ENCODE measurements at regions not wholly inside any gene's neighbourhood (a gene's known extent, or its start where the extent isn't known, plus 50 kb on each side); places are given as distances from the start of the nearest gene placed in this dataset.

- no peaks in the 10 kb centered on the region for H3K27me3 ChIP-seq (ENCODE audit: insufficient read depth)
- H3K79me2 ChIP-seq (replicated peaks; ENCODE audit: insufficient read depth) = no peaks in the 10 kb centered on the region
- H2AFZ ChIP-seq = no peak overlapping the region
- no peak overlapping the region for H3K4me3 Mint-ChIP-seq
- TF ChIP-seq JUNB (IDR thresholded peaks at IDR 0.05; ENCODE audit: unreplicated experiment) = no peak
- no peak for TF ChIP-seq ZNF114 (CRISPR knock-in tag; IDR thresholded peaks at IDR 0.05)
- TF ChIP-seq EZH2phosphoT487 (IDR thresholded peaks at IDR 0.05; ENCODE audit: unreplicated experiment) = no peak
- no peak for TF ChIP-seq REST (IDR thresholded peaks at IDR 0.05; ENCODE audit: unreplicated experiment)
- no peak for TF ChIP-seq ZNF331 (CRISPR knock-in tag; IDR thresholded peaks at IDR 0.05; ENCODE audit: low read depth)
- no peak for TF ChIP-seq POLR2AphosphoS5 (IDR thresholded peaks at IDR 0.05; ENCODE audit: low read depth)
- no peak for TF ChIP-seq NANOG (IDR thresholded peaks at IDR 0.05; ENCODE audit: borderline replicate concordance)
- no peak for TF ChIP-seq EZH2 (IDR thresholded peaks at IDR 0.05; ENCODE audit: low read depth, unreplicated experiment)
- no peak for TF ChIP-seq ETS1 (IDR thresholded peaks at IDR 0.05)
- TF ChIP-seq ZNF462 (CRISPR knock-in tag; IDR thresholded peaks at IDR 0.05) = no peak
- TF ChIP-seq CTCF (conservative IDR thresholded peaks at IDR 0.05; ENCODE audit: low read depth in 2 of 2) = no peak
- TF ChIP-seq STAT1 (IDR thresholded peaks at IDR 0.05; ENCODE audit: unreplicated experiment) = no peak
- TF ChIP-seq CREB1 (CRISPR knock-in tag; IDR thresholded peaks at IDR 0.05; ENCODE audit: low read depth) = no peak
- no peak overlapping the region for H3K27ac Mint-ChIP-seq
- H3K4me2 ChIP-seq = no peak overlapping the region
- peaks cover 16% of the 10 kb centered on the region for H3K27me3 Mint-ChIP-seq (ENCODE audit: insufficient read depth, low read depth, poor library complexity)
- H3K4me1 ChIP-seq (ENCODE audit: insufficient read depth) = no peaks in the 10 kb centered on the region
- H3K36me3 Mint-ChIP-seq (ENCODE audit: low read depth) = no peaks in the 10 kb centered on the region
- no peak overlapping the region for H3K27ac ChIP-seq (ENCODE audit: low read depth)
- no peaks in the 10 kb centered on the region for H3F3A ChIP-seq (replicated peaks; ENCODE audit: low read depth)
- peaks cover 2% of the 10 kb centered on the region; the same call in 1 of the 3 replicates for H3K9me3 Mint-ChIP-seq
- ATAC-seq (peak; percentile 21; the same call in 2 of the 3 replicates), DNase-seq (ENCODE audit: low spot score) (no peak)
- H3K36me3 ChIP-seq (ENCODE audit: insufficient read depth) = peaks cover 6% of the 10 kb centered on the region; the same call in 1 of the 2 replicates
- no peaks in the 10 kb centered on the region for H3K9me2 ChIP-seq (ENCODE audit: insufficient read depth)
- no peak overlapping the region for H3K4me3 ChIP-seq
- H4K20me1 ChIP-seq (replicated peaks; ENCODE audit: insufficient read depth) = no peaks in the 10 kb centered on the region
- peaks cover 81% of the 10 kb centered on the region for H3K4me1 Mint-ChIP-seq
These were observed 565.1 kb downstream of the NPHP4 start for GRCh38 chr1:5427026-5427613.
